GM23338 (cell line): ENCODE measurements at regions not wholly inside any gene's neighbourhood (a gene's known extent, or its start where the extent isn't known, plus 50 kb on each side); places are given as distances from the start of the nearest gene placed in this dataset.

Experiments
- ATAC-seq: fragments of 200-7000 bp; cut with Tn5 transposase; 3 replicates; pipeline ENCODE4 v1.9.1; 2020
- DNase-seq: peaks from one replicate; pipeline ENCODE4 v3.0.0-alpha.2; 2015; ENCODE audit warnings: low spot score
- H2AFZ ChIP-seq: fragments of 200-600 bp; sonication (generic); 2 replicates; pipeline ENCODE4 v1.8.0; 2016; ENCODE audit warnings: antibody characterized with exemption, mild to moderate bottlenecking, moderate library complexity
- H3F3A ChIP-seq: fragments of 200-600 bp; sonication (generic); replicated peaks from 2 replicates; pipeline ENCODE4 v1.8.0; 2017; ENCODE audit warnings: antibody characterized with exemption, mixed run types, low read depth
- H3K27ac ChIP-seq: fragments of 200-600 bp; sonication (generic); 2 replicates; pipeline ENCODE4 v1.6.1; 2016; ENCODE audit warnings: low read depth
- H3K27me3 ChIP-seq: fragments of 200-600 bp; sonication (generic); 2 replicates; pipeline ENCODE4 v1.8.0; 2016; ENCODE audit warnings: mild to moderate bottlenecking, mixed run types, moderate library complexity; ENCODE audit not compliant: insufficient read depth
- H3K36me3 ChIP-seq: fragments of 200-600 bp; sonication (generic); 2 replicates; pipeline ENCODE4 v1.8.0; 2016; ENCODE audit warnings: mild to moderate bottlenecking; ENCODE audit not compliant: insufficient read depth
- H3K4me1 ChIP-seq: fragments of 200-600 bp; sonication (generic); 2 replicates; pipeline ENCODE4 v1.8.0; 2016; ENCODE audit warnings: mild to moderate bottlenecking, moderate library complexity; ENCODE audit not compliant: insufficient read depth
- H3K4me2 ChIP-seq: fragments of 200-600 bp; sonication (generic); 2 replicates; pipeline ENCODE4 v1.7.1; 2017; ENCODE audit warnings: mixed run types
- H3K4me3 ChIP-seq: fragments of 200-600 bp; sonication (generic); 2 replicates; pipeline ENCODE4 v1.6.1; 2016; ENCODE audit warnings: mixed run types
- H3K79me2 ChIP-seq: fragments of 200-600 bp; sonication (generic); replicated peaks from 2 replicates; pipeline ENCODE4 v1.8.0; 2017; ENCODE audit warnings: mild to moderate bottlenecking; ENCODE audit not compliant: insufficient read depth
- H3K9me2 ChIP-seq: fragments of 200-600 bp; sonication (generic); 2 replicates; pipeline ENCODE4 v1.8.0; 2017; ENCODE audit not compliant: insufficient read depth
- H4K20me1 ChIP-seq: fragments of 200-600 bp; sonication (generic); replicated peaks from 2 replicates; pipeline ENCODE4 v1.8.0; 2017; ENCODE audit warnings: mild to moderate bottlenecking; ENCODE audit not compliant: insufficient read depth
- H3K27ac Mint-ChIP-seq: 2 replicates; pipeline ENCODE4 v1.8.0; 2020; ENCODE audit warnings: inconsistent platforms, mild to moderate bottlenecking, moderate library complexity, mixed read lengths
- H3K27me3 Mint-ChIP-seq: 3 replicates; pipeline ENCODE4 v1.8.0; 2022; ENCODE audit warnings: low read depth, mild to moderate bottlenecking, moderate library complexity, mixed read lengths, inconsistent platforms; ENCODE audit not compliant: insufficient read depth, poor library complexity
- H3K36me3 Mint-ChIP-seq: 3 replicates; pipeline ENCODE4 v1.8.0; 2021; ENCODE audit warnings: low read depth, mild to moderate bottlenecking, inconsistent platforms, moderate library complexity, mixed read lengths
- H3K4me1 Mint-ChIP-seq: 3 replicates; pipeline ENCODE4 v1.8.0; 2020; ENCODE audit warnings: mild to moderate bottlenecking, inconsistent platforms, mixed read lengths
- H3K4me3 Mint-ChIP-seq: 3 replicates; pipeline ENCODE4 v1.8.0; 2021; ENCODE audit warnings: moderate library complexity, mild to moderate bottlenecking, inconsistent platforms, mixed read lengths
- H3K9me3 Mint-ChIP-seq: 3 replicates; pipeline ENCODE4 v1.8.0; 2020; ENCODE audit warnings: moderate library complexity, mild to moderate bottlenecking, inconsistent platforms, mixed read lengths
- CREB1 ChIP-seq: fragments of 250-450 bp; sonication (Bioruptor Pico); IDR thresholded peaks from 2 replicates; pipeline ENCODE4 v1.5.0; 2020; ENCODE audit warnings: low read depth, mild to moderate bottlenecking, moderate library complexity
- CTCF ChIP-seq, 2 experiments: fragments of 200-600 bp in 1 of 2; sonication (generic) in 1 of 2; conservative IDR thresholded peaks; 2 replicates each; pipeline versions ENCODE4 v1.5.1 to v1.6.1; 2016 to 2017; ENCODE audit warnings: antibody characterized with exemption in 2 of 2, low read depth in 2 of 2, mild to moderate bottlenecking in 2 of 2, moderate library complexity in 1 of 2
- ETS1 ChIP-seq: IDR thresholded peaks from 2 replicates; pipeline ENCODE4 v1.6.1; 2016; ENCODE audit warnings: antibody characterized with exemption
- EZH2 ChIP-seq: fragments of 200-600 bp; sonication (generic); IDR thresholded peaks from one replicate; pipeline ENCODE4 v1.8.0; 2017; ENCODE audit warnings: antibody characterized with exemption, mild to moderate bottlenecking, low read depth; ENCODE audit not compliant: unreplicated experiment
- EZH2phosphoT487 ChIP-seq: fragments of 200-600 bp; sonication (generic); IDR thresholded peaks from one replicate; pipeline ENCODE4 v1.8.1; 2018; ENCODE audit warnings: antibody characterized with exemption; ENCODE audit not compliant: unreplicated experiment
- JUNB ChIP-seq: IDR thresholded peaks from one replicate; pipeline ENCODE4 v1.6.1; 2016; ENCODE audit warnings: antibody characterized with exemption; ENCODE audit not compliant: unreplicated experiment
- NANOG ChIP-seq: IDR thresholded peaks from 2 replicates; pipeline ENCODE4 v1.6.1; 2016; ENCODE audit warnings: antibody characterized with exemption, borderline replicate concordance
- POLR2AphosphoS5 ChIP-seq: IDR thresholded peaks from 2 replicates; pipeline ENCODE4 v1.6.1; 2016; ENCODE audit warnings: antibody characterized with exemption, low read depth
- REST ChIP-seq: IDR thresholded peaks from one replicate; pipeline ENCODE4 v1.6.1; 2018; ENCODE audit warnings: antibody characterized with exemption; ENCODE audit not compliant: unreplicated experiment
- STAT1 ChIP-seq: IDR thresholded peaks from one replicate; pipeline ENCODE4 v1.6.1; 2016; ENCODE audit warnings: antibody characterized with exemption; ENCODE audit not compliant: unreplicated experiment
- ZNF114 ChIP-seq: fragments of 250-450 bp; sonication (Bioruptor Pico); IDR thresholded peaks from 2 replicates; pipeline ENCODE4 v1.5.0; 2020; ENCODE audit warnings: mild to moderate bottlenecking, moderate library complexity
- ZNF331 ChIP-seq: fragments of 250-450 bp; sonication (Bioruptor Pico); IDR thresholded peaks from 2 replicates; pipeline ENCODE4 v1.5.0; 2020; ENCODE audit warnings: low read depth, mild to moderate bottlenecking, moderate library complexity
- ZNF462 ChIP-seq: fragments of 250-450 bp; sonication (Bioruptor Pico); IDR thresholded peaks from 2 replicates; pipeline ENCODE4 v1.5.0; 2020; ENCODE audit warnings: mild to moderate bottlenecking, moderate library complexity

- ATAC-seq: no peak
- H4K20me1 ChIP-seq: no peaks in the 10 kb centered on the region
- no peak overlapping the region for H3K4me3 Mint-ChIP-seq
- H3K4me3 ChIP-seq: no peak overlapping the region
- H2AFZ ChIP-seq: no peak overlapping the region
- no peak for DNase-seq
- H3K4me1 ChIP-seq: peaks cover 10% of the 10 kb centered on the region; the same call in 1 of the 2 replicates
- H3K27ac Mint-ChIP-seq: no peak overlapping the region
- H3F3A ChIP-seq: no peaks in the 10 kb centered on the region
- peaks cover 15% of the 10 kb centered on the region for H3K4me1 Mint-ChIP-seq
- peaks cover 41% of the 10 kb centered on the region for H3K9me3 Mint-ChIP-seq
- no peaks in the 10 kb centered on the region for H3K79me2 ChIP-seq
- 0 out of 2 replicates have a peak, but pooled peaks cover 6% of the 10 kb centered on the region for H3K36me3 ChIP-seq
- no peaks in the 10 kb centered on the region for H3K27me3 ChIP-seq
- H3K4me2 ChIP-seq: no peak overlapping the region
- TF ChIP-seq NANOG (no peak), STAT1 (no peak), ZNF114 (CRISPR knock-in tag) (no peak), ETS1 (no peak), REST (no peak), POLR2AphosphoS5 (no peak), ZNF331 (no peak), ZNF462 (no peak), CTCF (conservative IDR thresholded peaks at IDR 0.05; ENCODE audit: low read depth in 2 of 2) (no peak), EZH2 (no peak), JUNB (no peak), CREB1 (CRISPR knock-in tag) (no peak), EZH2phosphoT487 (no peak)
- no peak overlapping the region for H3K27ac ChIP-seq
- H3K36me3 Mint-ChIP-seq: peaks cover 28% of the 10 kb centered on the region
- H3K27me3 Mint-ChIP-seq: peaks cover 4% of the 10 kb centered on the region
- no peaks in the 10 kb centered on the region for H3K9me2 ChIP-seq
These were observed 578.9 kb upstream of the ATP2B1 start for GRCh38 chr12:90287585-90287984.
